ENCODE measurements at regions not wholly inside any gene's neighbourhood (a gene's known extent, or its start where the extent isn't known, plus 50 kb on each side); places are given as distances from the start of the nearest gene placed in this dataset.
A peak's percentile ranks its signal among the peaks of the same experiment; 100 is the strongest.

GRCh38 chr4:177087060-177087459 lies 222.6 kb upstream of the NEIL3 start:
- no peak for DNase-seq (ENCODE audit: low read depth)
- H3K4me3 ChIP-seq (ENCODE audit: low read depth, low read length), result no peak overlapping the region
- TF ChIP-seq, protein P1, sequence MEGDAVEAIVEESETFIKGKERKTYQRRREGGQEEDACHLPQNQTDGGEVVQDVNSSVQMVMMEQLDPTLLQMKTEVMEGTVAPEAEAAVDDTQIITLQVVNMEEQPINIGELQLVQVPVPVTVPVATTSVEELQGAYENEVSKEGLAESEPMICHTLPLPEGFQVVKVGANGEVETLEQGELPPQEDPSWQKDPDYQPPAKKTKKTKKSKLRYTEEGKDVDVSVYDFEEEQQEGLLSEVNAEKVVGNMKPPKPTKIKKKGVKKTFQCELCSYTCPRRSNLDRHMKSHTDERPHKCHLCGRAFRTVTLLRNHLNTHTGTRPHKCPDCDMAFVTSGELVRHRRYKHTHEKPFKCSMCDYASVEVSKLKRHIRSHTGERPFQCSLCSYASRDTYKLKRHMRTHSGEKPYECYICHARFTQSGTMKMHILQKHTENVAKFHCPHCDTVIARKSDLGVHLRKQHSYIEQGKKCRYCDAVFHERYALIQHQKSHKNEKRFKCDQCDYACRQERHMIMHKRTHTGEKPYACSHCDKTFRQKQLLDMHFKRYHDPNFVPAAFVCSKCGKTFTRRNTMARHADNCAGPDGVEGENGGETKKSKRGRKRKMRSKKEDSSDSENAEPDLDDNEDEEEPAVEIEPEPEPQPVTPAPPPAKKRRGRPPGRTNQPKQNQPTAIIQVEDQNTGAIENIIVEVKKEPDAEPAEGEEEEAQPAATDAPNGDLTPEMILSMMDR (IDR thresholded peaks at IDR 0.05; ENCODE audit: insufficient read depth, low read length), result no peak

GRCh38 chr4:177087499-177087898 lies 222.2 kb upstream of the NEIL3 start:
- TF ChIP-seq, protein P1 (IDR thresholded peaks at IDR 0.05; ENCODE audit: insufficient read depth, low read length), result no peak
- DNase-seq (ENCODE audit: low read depth), result no peak
- no peak overlapping the region for H3K4me3 ChIP-seq (ENCODE audit: low read depth, low read length)

DNA sequence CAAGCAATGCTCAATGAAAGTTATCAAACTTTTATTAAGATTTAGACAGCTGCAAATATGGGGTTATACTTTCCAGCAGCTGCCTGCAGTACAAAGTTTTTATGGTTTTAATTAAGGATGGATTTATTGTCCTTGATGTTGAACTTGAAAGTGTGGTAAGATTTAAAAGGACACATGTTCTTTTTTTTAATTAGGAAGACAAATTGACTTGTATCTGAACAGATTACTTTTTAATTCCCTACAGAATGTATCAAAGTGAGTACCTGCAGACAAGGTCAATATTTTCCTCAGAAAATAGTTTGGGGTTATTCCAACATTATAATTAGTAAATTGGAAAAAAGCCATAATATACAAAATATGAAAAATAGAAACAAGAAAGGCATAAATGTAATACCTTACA lies 218.2 kb upstream of the NEIL3 start:
- TF ChIP-seq, protein P1 (IDR thresholded peaks at IDR 0.05; ENCODE audit: insufficient read depth, low read length), result no peak
- H3K4me3 ChIP-seq (ENCODE audit: low read depth, low read length), result no peak overlapping the region
- DNase-seq (ENCODE audit: low read depth), result no peak

GRCh38 chr4:177092807-177093206 lies 216.9 kb upstream of the NEIL3 start:
- DNase-seq (ENCODE audit: low read depth), result no peak
- H3K4me3 ChIP-seq (ENCODE audit: low read depth, low read length), result no peak overlapping the region
- TF ChIP-seq, protein P1 (IDR thresholded peaks at IDR 0.05; ENCODE audit: insufficient read depth, low read length), result no peak

DNA sequence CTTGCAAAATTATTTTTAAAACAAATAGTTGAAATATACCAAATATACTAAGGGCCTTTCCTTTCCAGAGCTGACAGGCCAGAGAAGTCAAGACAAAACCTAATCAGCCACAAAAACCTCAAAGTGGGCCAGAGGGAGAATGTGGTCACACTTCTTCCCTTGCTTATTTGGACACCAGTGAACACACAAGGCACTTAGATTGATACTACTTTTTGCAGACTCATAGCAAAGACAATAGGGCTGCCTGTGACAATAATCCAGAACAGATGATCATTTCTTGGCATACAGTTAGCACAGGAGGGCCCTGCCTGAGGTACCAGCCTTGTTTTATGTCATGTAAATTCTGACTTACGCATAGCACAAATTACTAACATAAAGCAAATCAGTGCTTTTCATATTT lies 215.7 kb upstream of the NEIL3 start:
- peak; percentile 44 for DNase-seq (ENCODE audit: low read depth)
- TF ChIP-seq, protein P1 (IDR thresholded peaks at IDR 0.05; ENCODE audit: insufficient read depth, low read length), result no peak
- H3K4me3 ChIP-seq (ENCODE audit: low read depth, low read length), result no peak overlapping the region

- TF ChIP-seq, protein P1 (IDR thresholded peaks at IDR 0.05; ENCODE audit: insufficient read depth, low read length), result no peak
- DNase-seq (ENCODE audit: low read depth), result no peak
- H3K4me3 ChIP-seq (ENCODE audit: low read depth, low read length), result no peak overlapping the region
Measured at GRCh38 chr4:177097291-177097690, 212.4 kb upstream of the NEIL3 start.

GRCh38 chr4:177099211-177099610 lies 210.5 kb upstream of the NEIL3 start:
- TF ChIP-seq, protein P1 (IDR thresholded peaks at IDR 0.05; ENCODE audit: insufficient read depth, low read length), result no peak
- H3K4me3 ChIP-seq (ENCODE audit: low read depth, low read length), result no peak overlapping the region
- no peak for DNase-seq (ENCODE audit: low read depth)
